PC-3 (cell line): ENCODE measurements at regions not wholly inside any gene's neighbourhood (a gene's known extent, or its start where the extent isn't known, plus 50 kb on each side); places are given as distances from the start of the nearest gene placed in this dataset.

Experiments
- CTCF ChIP-seq: fragments of 300-600 bp; sonication (generic); conservative IDR thresholded peaks from 2 replicates; pipeline ENCODE4 v1.5.1; 2017; ENCODE audit warnings: antibody characterized with exemption, low read depth, mild to moderate bottlenecking, low read length
- EZH2 ChIP-seq: fragments of 300-600 bp; sonication (generic); IDR thresholded peaks from one replicate; pipeline ENCODE4 v1.6.1; 2017; ENCODE audit warnings: antibody characterized with exemption, mild to moderate bottlenecking, low read length; ENCODE audit not compliant: unreplicated experiment
- EZH2phosphoT487 ChIP-seq: fragments of 300-600 bp; sonication (generic); IDR thresholded peaks from 2 replicates; pipeline ENCODE4 v1.6.1; 2018; ENCODE audit warnings: mild to moderate bottlenecking, antibody characterized with exemption, low read length, borderline replicate concordance

GRCh38 chr20:4635781-4636180 is 50.5 kb upstream of the PRNP start:
- TF ChIP-seq CTCF (no peak), EZH2 (no peak), EZH2phosphoT487 (no peak)
